Activated naive CD8-positive, alpha-beta T cell (primary cell): ENCODE measurements at regions not wholly inside any gene's neighbourhood (a gene's known extent, or its start where the extent isn't known, plus 50 kb on each side); places are given as distances from the start of the nearest gene placed in this dataset.

Experiments used
- H3K27ac Mint-ChIP-seq: one replicate; pipeline ENCODE4 v1.8.0; 2021; ENCODE audit warnings: mixed read lengths
- H3K27me3 Mint-ChIP-seq: one replicate; pipeline ENCODE4 v1.8.0; 2021; ENCODE audit warnings: mixed read lengths
- H3K36me3 Mint-ChIP-seq: one replicate; pipeline ENCODE4 v1.8.0; 2021; ENCODE audit warnings: mixed read lengths
- H3K4me1 Mint-ChIP-seq: one replicate; pipeline ENCODE4 v1.8.0; 2021; ENCODE audit warnings: low read depth, mixed read lengths
- H3K4me3 Mint-ChIP-seq: one replicate; pipeline ENCODE4 v1.8.0; 2021; ENCODE audit warnings: mild to moderate bottlenecking, mixed read lengths
- H3K9me3 Mint-ChIP-seq: one replicate; pipeline ENCODE4 v1.8.0; 2021; ENCODE audit warnings: low read depth, mixed read lengths

DNA sequence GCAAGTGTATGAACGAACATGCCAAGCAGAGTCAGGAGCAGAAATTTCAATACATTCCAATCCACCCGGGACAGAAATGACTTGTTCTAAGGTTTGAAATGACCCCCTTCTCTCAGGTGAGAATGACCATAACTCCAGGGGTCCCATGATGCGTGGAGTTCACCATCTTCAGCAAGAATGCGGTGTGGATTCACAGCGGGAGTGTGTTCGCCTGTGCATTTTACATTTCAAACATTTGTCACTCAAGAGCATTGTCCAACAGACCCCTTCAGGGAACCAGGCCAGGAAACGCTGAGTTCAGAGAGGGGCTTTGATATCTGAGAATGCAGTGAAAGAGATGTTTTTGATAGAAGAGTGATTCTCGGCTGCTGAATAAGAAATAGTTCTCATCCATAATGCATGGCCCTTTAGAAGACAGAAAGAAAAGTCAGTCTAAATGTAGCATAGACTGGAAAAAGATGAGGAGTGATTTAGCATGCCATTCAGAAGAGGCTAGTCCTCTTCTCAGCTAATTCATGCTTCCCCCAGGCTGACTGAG, 200.3 kb upstream of the KCNG1 start:
- Mint-ChIP-seq H3K4me3 (no peak overlapping the region), H3K27me3 (peaks cover 20% of the 10 kb centered on the region), H3K27ac (no peak overlapping the region), H3K36me3 (no peaks in the 10 kb centered on the region), H3K9me3 (no peaks in the 10 kb centered on the region), H3K4me1 (peaks cover 8% of the 10 kb centered on the region)

GRCh38 chr20:51221791-51222408, 199.0 kb upstream of the KCNG1 start:
- Mint-ChIP-seq H3K36me3 (no peaks in the 10 kb centered on the region), H3K4me1 (peaks cover 8% of the 10 kb centered on the region), H3K9me3 (no peaks in the 10 kb centered on the region), H3K27me3 (peaks cover 27% of the 10 kb centered on the region), H3K4me3 (no peak overlapping the region), H3K27ac (no peak overlapping the region)

GRCh38 chr20:51221103-51221502, 198.2 kb upstream of the KCNG1 start:
- H3K27ac Mint-ChIP-seq = no peak overlapping the region
- peaks cover 8% of the 10 kb centered on the region for H3K4me1 Mint-ChIP-seq
- H3K4me3 Mint-ChIP-seq = no peak overlapping the region
- H3K9me3 Mint-ChIP-seq = no peaks in the 10 kb centered on the region
- peaks cover 32% of the 10 kb centered on the region for H3K27me3 Mint-ChIP-seq
- H3K36me3 Mint-ChIP-seq = no peaks in the 10 kb centered on the region

- no peak overlapping the region for H3K27ac Mint-ChIP-seq
- H3K4me3 Mint-ChIP-seq = no peak overlapping the region
- H3K27me3 Mint-ChIP-seq = peaks cover 36% of the 10 kb centered on the region
- no peaks in the 10 kb centered on the region for H3K9me3 Mint-ChIP-seq
- peaks cover 8% of the 10 kb centered on the region for H3K4me1 Mint-ChIP-seq
- H3K36me3 Mint-ChIP-seq = no peaks in the 10 kb centered on the region
Observed at GRCh38 chr20:51220293-51220706, 197.4 kb upstream of the KCNG1 start.

- no peak overlapping the region for H3K27ac Mint-ChIP-seq
- no peaks in the 10 kb centered on the region for H3K9me3 Mint-ChIP-seq
- no peak overlapping the region for H3K4me3 Mint-ChIP-seq
- H3K4me1 Mint-ChIP-seq = peaks cover 8% of the 10 kb centered on the region
- peaks cover 42% of the 10 kb centered on the region for H3K27me3 Mint-ChIP-seq
- no peaks in the 10 kb centered on the region for H3K36me3 Mint-ChIP-seq
Observed at GRCh38 chr20:51219544-51219943, 196.6 kb upstream of the KCNG1 start.

DNA sequence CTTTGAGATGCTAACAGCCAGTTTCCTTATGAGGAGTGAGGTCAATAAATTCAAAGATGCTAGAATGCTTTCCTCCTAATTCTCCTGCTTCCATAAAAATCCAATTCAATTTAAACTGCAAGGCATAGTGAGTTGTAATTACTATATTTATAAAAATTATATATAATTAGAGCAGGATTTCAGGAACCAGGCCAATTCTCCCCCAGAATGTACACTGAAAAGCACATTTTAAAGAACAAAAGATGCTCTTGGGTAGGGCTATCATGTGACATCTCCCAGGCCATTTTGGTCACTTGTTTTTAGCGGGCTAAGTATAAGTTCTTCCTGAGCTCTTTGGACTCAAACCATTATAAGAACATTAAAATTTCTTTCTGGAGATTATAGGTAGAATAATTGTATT, 195.7 kb upstream of the KCNG1 start:
- Mint-ChIP-seq H3K9me3 (no peaks in the 10 kb centered on the region), H3K27ac (no peak overlapping the region), H3K36me3 (no peaks in the 10 kb centered on the region), H3K4me1 (peaks cover 8% of the 10 kb centered on the region), H3K27me3 (peaks cover 42% of the 10 kb centered on the region), H3K4me3 (no peak overlapping the region)

GRCh38 chr20:51217347-51218045, 194.6 kb upstream of the KCNG1 start:
- H3K27ac Mint-ChIP-seq = no peak overlapping the region
- no peaks in the 10 kb centered on the region for H3K36me3 Mint-ChIP-seq
- no peaks in the 10 kb centered on the region for H3K9me3 Mint-ChIP-seq

GRCh38 chr20:51216850-51217249, 193.9 kb upstream of the KCNG1 start:
- Mint-ChIP-seq H3K27ac (no peak overlapping the region), H3K4me1 (peaks cover 8% of the 10 kb centered on the region), H3K27me3 (peaks cover 47% of the 10 kb centered on the region), H3K9me3 (no peaks in the 10 kb centered on the region), H3K36me3 (no peaks in the 10 kb centered on the region), H3K4me3 (no peak overlapping the region)

More at GRCh38 chr20:51217347-51218045, 194.6 kb upstream of the KCNG1 start:
- H3K4me3 Mint-ChIP-seq = no peak overlapping the region
- H3K4me1 Mint-ChIP-seq = peaks cover 8% of the 10 kb centered on the region
- peaks cover 42% of the 10 kb centered on the region for H3K27me3 Mint-ChIP-seq

- Mint-ChIP-seq H3K9me3 (no peaks in the 10 kb centered on the region), H3K4me3 (no peak overlapping the region), H3K27me3 (peaks cover 33% of the 10 kb centered on the region), H3K4me1 (no peaks in the 10 kb centered on the region), H3K36me3 (no peaks in the 10 kb centered on the region), H3K27ac (no peak overlapping the region)
Observed at GRCh38 chr20:51212816-51213215, 189.9 kb upstream of the KCNG1 start.

DNA sequence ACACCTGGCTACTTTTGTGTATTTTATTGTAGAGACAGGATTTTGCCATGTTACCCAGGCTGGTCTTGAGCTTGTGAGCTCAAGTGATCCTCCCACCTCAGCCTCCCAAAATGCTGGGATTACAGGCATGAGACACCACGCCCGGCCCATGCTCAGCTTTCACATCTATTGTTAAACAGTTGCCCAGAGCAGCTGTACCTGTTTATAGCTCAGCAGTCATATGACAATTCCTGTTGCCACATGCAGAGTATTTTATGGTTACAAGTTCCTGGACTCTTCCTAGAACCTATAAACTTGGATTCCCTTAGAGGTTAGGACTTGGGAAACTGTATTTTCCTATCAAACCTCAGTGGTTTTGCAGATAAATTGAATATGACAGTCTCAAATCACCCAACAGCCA, 188.3 kb upstream of the KCNG1 start:
- no peaks in the 10 kb centered on the region for H3K4me1 Mint-ChIP-seq
- no peak overlapping the region for H3K4me3 Mint-ChIP-seq
- H3K9me3 Mint-ChIP-seq = no peaks in the 10 kb centered on the region
- H3K27me3 Mint-ChIP-seq = peaks cover 24% of the 10 kb centered on the region
- no peaks in the 10 kb centered on the region for H3K36me3 Mint-ChIP-seq
- no peak overlapping the region for H3K27ac Mint-ChIP-seq

- Mint-ChIP-seq H3K27me3 (peaks cover 18% of the 10 kb centered on the region), H3K36me3 (no peaks in the 10 kb centered on the region), H3K27ac (no peak overlapping the region), H3K4me1 (no peaks in the 10 kb centered on the region), H3K4me3 (no peak overlapping the region), H3K9me3 (no peaks in the 10 kb centered on the region)
Observed at GRCh38 chr20:51210084-51210483, 187.2 kb upstream of the KCNG1 start.

GRCh38 chr20:51208162-51208561, 185.3 kb upstream of the KCNG1 start:
- Mint-ChIP-seq H3K27me3 (peaks cover 14% of the 10 kb centered on the region), H3K27ac (no peak overlapping the region), H3K36me3 (no peaks in the 10 kb centered on the region), H3K4me1 (no peaks in the 10 kb centered on the region), H3K4me3 (no peak overlapping the region), H3K9me3 (no peaks in the 10 kb centered on the region)

DNA sequence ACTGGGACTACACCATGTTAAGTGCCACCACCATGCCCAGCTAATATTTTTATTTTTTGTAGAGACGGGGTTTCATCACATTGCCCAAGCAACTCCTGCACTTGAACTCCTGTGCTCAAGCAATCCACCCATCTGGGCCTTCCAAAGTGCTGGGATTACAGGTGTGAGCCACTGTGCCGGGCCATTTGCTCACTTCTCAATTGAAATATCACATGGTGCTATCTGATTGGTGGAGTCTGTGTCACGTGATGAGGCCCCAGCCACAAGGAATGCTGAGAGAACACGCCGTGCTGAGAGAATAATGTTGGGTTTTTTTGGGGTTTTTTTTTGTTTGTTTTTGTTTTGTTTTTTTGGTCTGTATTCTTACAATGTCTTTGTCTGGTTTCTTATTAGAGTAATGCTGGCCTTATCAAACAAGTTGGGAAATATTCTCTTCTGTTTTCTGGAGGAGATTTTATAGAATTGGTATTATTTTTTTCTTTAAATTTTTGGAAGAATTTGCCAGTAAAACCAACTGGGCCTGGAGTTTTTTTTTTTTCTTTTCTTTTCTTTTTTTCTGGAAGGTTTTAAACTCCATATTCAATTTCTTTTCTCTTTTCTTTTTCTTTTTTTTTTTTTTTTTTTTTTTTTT, 183.2 kb upstream of the KCNG1 start:
- Mint-ChIP-seq H3K27ac (no peak overlapping the region), H3K4me3 (no peak overlapping the region), H3K27me3 (peaks cover 5% of the 10 kb centered on the region)

DNA sequence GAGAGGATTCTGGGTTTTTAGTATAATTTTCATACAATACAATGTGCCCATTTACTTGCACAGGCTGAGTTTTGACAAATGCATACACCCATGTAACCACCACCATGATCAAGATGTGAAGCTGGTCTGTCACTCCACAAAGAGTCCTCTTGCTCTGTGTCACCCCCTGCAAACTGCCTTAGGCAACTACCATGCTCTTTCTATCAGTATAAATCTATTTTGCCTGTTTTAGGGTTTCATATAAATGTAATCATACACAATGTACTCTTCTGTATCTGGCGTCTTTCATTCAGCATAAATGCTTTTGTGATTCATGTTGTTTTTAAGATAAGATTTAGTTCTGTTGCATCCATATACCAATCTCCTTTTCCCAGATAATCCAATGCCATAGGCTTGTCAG, 181.9 kb upstream of the KCNG1 start:
- H3K27ac Mint-ChIP-seq = no peak overlapping the region
- no peaks in the 10 kb centered on the region for H3K9me3 Mint-ChIP-seq
- no peak overlapping the region for H3K4me3 Mint-ChIP-seq
- H3K27me3 Mint-ChIP-seq = peaks cover 5% of the 10 kb centered on the region
- H3K36me3 Mint-ChIP-seq = no peaks in the 10 kb centered on the region
- H3K4me1 Mint-ChIP-seq = no peaks in the 10 kb centered on the region

More for the DNA sequence above, 183.2 kb upstream of the KCNG1 start:
- Mint-ChIP-seq H3K9me3 (no peaks in the 10 kb centered on the region), H3K4me1 (no peaks in the 10 kb centered on the region), H3K36me3 (no peaks in the 10 kb centered on the region)

DNA sequence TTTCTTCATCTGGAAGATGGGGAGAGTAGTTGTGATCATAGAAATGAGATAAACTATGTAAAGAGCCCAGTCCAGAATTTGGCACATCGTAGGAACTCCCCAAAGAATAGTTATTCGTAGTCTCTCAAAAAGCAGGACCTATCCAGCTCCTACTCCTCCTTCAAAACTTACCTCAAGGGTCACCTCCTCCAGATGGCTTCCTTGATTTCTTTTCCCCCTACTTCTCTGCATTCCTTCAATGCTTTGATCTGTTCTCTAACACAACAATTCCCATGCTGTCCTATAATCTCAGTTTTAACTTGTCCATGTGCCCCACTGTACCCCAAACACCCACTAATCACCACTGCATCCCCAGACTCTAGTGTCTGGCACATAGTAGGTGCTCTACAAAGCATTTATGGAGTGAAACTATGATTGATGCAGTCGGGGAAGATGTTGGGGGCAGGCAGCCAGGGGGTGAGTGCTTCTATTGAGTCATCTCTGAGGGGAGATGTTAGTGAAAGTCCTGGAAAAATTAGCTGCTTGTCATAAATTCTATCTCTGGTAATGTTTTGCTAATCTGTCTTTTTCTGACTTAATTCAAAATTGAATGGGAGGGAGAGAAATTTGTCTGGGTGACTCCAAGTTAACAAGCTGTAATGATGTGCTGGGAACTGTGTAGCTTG, 181.3 kb upstream of the KCNG1 start:
- Mint-ChIP-seq H3K4me1 (no peaks in the 10 kb centered on the region), H3K4me3 (no peak overlapping the region), H3K36me3 (no peaks in the 10 kb centered on the region), H3K27me3 (peaks cover 5% of the 10 kb centered on the region), H3K27ac (no peak overlapping the region), H3K9me3 (no peaks in the 10 kb centered on the region)
